ENCODE measurements at regions not wholly inside any gene's neighbourhood (a gene's known extent, or its start where the extent isn't known, plus 50 kb on each side); places are given as distances from the start of the nearest gene placed in this dataset.

- H3K36me3 ChIP-seq (ENCODE audit: control insufficient read depth in 1 of 2, insufficient read depth in 2 of 2, low read length in 2 of 2), result no peaks in the 10 kb centered on the region
- peaks cover 0 to 3% of the 10 kb centered on the region in 2 donors for H3K4me1 ChIP-seq (ENCODE audit: control insufficient read depth in 1 of 2, insufficient read depth in 2 of 2, low read length in 2 of 2)
- no peaks in the 10 kb centered on the region for H3K27me3 ChIP-seq (ENCODE audit: control insufficient read depth in 1 of 2, insufficient read depth in 2 of 2, low read length in 2 of 2)
- no peak overlapping the region for H3K27ac ChIP-seq (ENCODE audit: low read depth, low read length)
- no peaks in the 10 kb centered on the region for H3K9me3 ChIP-seq (ENCODE audit: control insufficient read depth in 1 of 2, low read length in 2 of 2)
- no peak overlapping the region for H3K4me3 ChIP-seq (ENCODE audit: low read depth in 1 of 2, low read length in 2 of 2)
- no peak overlapping the region for H3K9ac ChIP-seq (ENCODE audit: low read depth in 1 of 2, low read length in 2 of 2)
Measured at GRCh38 chr2:83470928-83471327, 988.2 kb downstream of the SUCLG1 start.

GRCh38 chr2:83464444-83464843 is 994.6 kb downstream of the SUCLG1 start:
- no peak overlapping the region for H3K27ac ChIP-seq (ENCODE audit: low read depth, low read length)
- H3K9me3 ChIP-seq (ENCODE audit: control insufficient read depth in 1 of 2, low read length in 2 of 2), result no peaks in the 10 kb centered on the region
- H3K9ac ChIP-seq (ENCODE audit: low read depth in 1 of 2, low read length in 2 of 2), result no peak overlapping the region
- no peaks in the 10 kb centered on the region for H3K27me3 ChIP-seq (ENCODE audit: control insufficient read depth in 1 of 2, insufficient read depth in 2 of 2, low read length in 2 of 2)
- H3K4me1 ChIP-seq (ENCODE audit: control insufficient read depth in 1 of 2, insufficient read depth in 2 of 2, low read length in 2 of 2), result no peaks in the 10 kb centered on the region
- H3K36me3 ChIP-seq (ENCODE audit: control insufficient read depth in 1 of 2, insufficient read depth in 2 of 2, low read length in 2 of 2), result no peaks in the 10 kb centered on the region
- H3K4me3 ChIP-seq (ENCODE audit: low read depth in 1 of 2, low read length in 2 of 2), result no peak overlapping the region

- Histone ChIP-seq H3K4me1 (ENCODE audit: control insufficient read depth in 1 of 2, insufficient read depth in 2 of 2, low read length in 2 of 2) (no peaks in the 10 kb centered on the region), H3K9ac (ENCODE audit: low read depth in 1 of 2, low read length in 2 of 2) (no peak overlapping the region), H3K4me3 (ENCODE audit: low read depth in 1 of 2, low read length in 2 of 2) (no peak overlapping the region), H3K9me3 (ENCODE audit: control insufficient read depth in 1 of 2, low read length in 2 of 2) (no peaks in the 10 kb centered on the region), H3K27ac (ENCODE audit: low read depth, low read length) (no peak overlapping the region), H3K36me3 (ENCODE audit: control insufficient read depth in 1 of 2, insufficient read depth in 2 of 2, low read length in 2 of 2) (no peaks in the 10 kb centered on the region), H3K27me3 (ENCODE audit: control insufficient read depth in 1 of 2, insufficient read depth in 2 of 2, low read length in 2 of 2) (no peaks in the 10 kb centered on the region)
Measured at GRCh38 chr2:83462881-83463280, 996.2 kb downstream of the SUCLG1 start.

- Histone ChIP-seq H3K4me1 (ENCODE audit: control insufficient read depth in 1 of 2, insufficient read depth in 2 of 2, low read length in 2 of 2) (no peaks in the 10 kb centered on the region), H3K36me3 (ENCODE audit: control insufficient read depth in 1 of 2, insufficient read depth in 2 of 2, low read length in 2 of 2) (no peaks in the 10 kb centered on the region), H3K9ac (ENCODE audit: low read depth in 1 of 2, low read length in 2 of 2) (no peak overlapping the region), H3K27ac (ENCODE audit: low read depth, low read length) (no peak overlapping the region), H3K4me3 (ENCODE audit: low read depth in 1 of 2, low read length in 2 of 2) (no peak overlapping the region), H3K9me3 (ENCODE audit: control insufficient read depth in 1 of 2, low read length in 2 of 2) (no peaks in the 10 kb centered on the region), H3K27me3 (ENCODE audit: control insufficient read depth in 1 of 2, insufficient read depth in 2 of 2, low read length in 2 of 2) (no peaks in the 10 kb centered on the region)
Measured at GRCh38 chr2:83461135-83461534, 997.9 kb downstream of the SUCLG1 start.

- Histone ChIP-seq H3K4me3 (ENCODE audit: low read depth in 1 of 2, low read length in 2 of 2) (no peak overlapping the region), H3K27me3 (ENCODE audit: control insufficient read depth in 1 of 2, insufficient read depth in 2 of 2, low read length in 2 of 2) (no peaks in the 10 kb centered on the region), H3K36me3 (ENCODE audit: control insufficient read depth in 1 of 2, insufficient read depth in 2 of 2, low read length in 2 of 2) (no peaks in the 10 kb centered on the region), H3K4me1 (ENCODE audit: control insufficient read depth in 1 of 2, insufficient read depth in 2 of 2, low read length in 2 of 2) (no peaks in the 10 kb centered on the region), H3K9me3 (ENCODE audit: control insufficient read depth in 1 of 2, low read length in 2 of 2) (no peaks in the 10 kb centered on the region), H3K27ac (ENCODE audit: low read depth, low read length) (no peak overlapping the region), H3K9ac (ENCODE audit: low read depth in 1 of 2, low read length in 2 of 2) (no peak overlapping the region)
Measured at GRCh38 chr2:83459456-83459855, 999.6 kb downstream of the SUCLG1 start.

GRCh38 chr2:83435989-83436388 is 1023.1 kb downstream of the SUCLG1 start:
- Histone ChIP-seq H3K4me3 (ENCODE audit: low read depth in 1 of 2, low read length in 2 of 2) (no peak overlapping the region), H3K4me1 (ENCODE audit: control insufficient read depth in 1 of 2, insufficient read depth in 2 of 2, low read length in 2 of 2) (no peaks in the 10 kb centered on the region), H3K27ac (ENCODE audit: low read depth, low read length) (no peak overlapping the region), H3K9ac (ENCODE audit: low read depth in 1 of 2, low read length in 2 of 2) (no peak overlapping the region), H3K36me3 (ENCODE audit: control insufficient read depth in 1 of 2, insufficient read depth in 2 of 2, low read length in 2 of 2) (no peaks in the 10 kb centered on the region), H3K27me3 (ENCODE audit: control insufficient read depth in 1 of 2, insufficient read depth in 2 of 2, low read length in 2 of 2) (no peaks in the 10 kb centered on the region), H3K9me3 (ENCODE audit: control insufficient read depth in 1 of 2, low read length in 2 of 2) (no peaks in the 10 kb centered on the region)

GRCh38 chr2:83420993-83421392 is 1038.1 kb downstream of the SUCLG1 start:
- H3K9ac ChIP-seq (ENCODE audit: low read depth in 1 of 2, low read length in 2 of 2), result no peak overlapping the region
- peaks cover 9 to 19% of the 10 kb centered on the region in 2 donors for H3K9me3 ChIP-seq (ENCODE audit: control insufficient read depth in 1 of 2, low read length in 2 of 2)
- H3K27ac ChIP-seq (ENCODE audit: low read depth, low read length), result no peak overlapping the region
- no peaks in the 10 kb centered on the region for H3K4me1 ChIP-seq (ENCODE audit: control insufficient read depth in 1 of 2, insufficient read depth in 2 of 2, low read length in 2 of 2)
- H3K4me3 ChIP-seq (ENCODE audit: low read depth in 1 of 2, low read length in 2 of 2), result no peak overlapping the region
- no peaks in the 10 kb centered on the region for H3K36me3 ChIP-seq (ENCODE audit: control insufficient read depth in 1 of 2, insufficient read depth in 2 of 2, low read length in 2 of 2)
- H3K27me3 ChIP-seq (ENCODE audit: control insufficient read depth in 1 of 2, insufficient read depth in 2 of 2, low read length in 2 of 2), result no peaks in the 10 kb centered on the region

GRCh38 chr2:83394134-83394904 is 1064.8 kb downstream of the SUCLG1 start:
- H3K4me1 ChIP-seq (ENCODE audit: control insufficient read depth in 1 of 2, insufficient read depth in 2 of 2, low read length in 2 of 2), result no peaks in the 10 kb centered on the region
- H3K36me3 ChIP-seq (ENCODE audit: control insufficient read depth in 1 of 2, insufficient read depth in 2 of 2, low read length in 2 of 2), result no peaks in the 10 kb centered on the region
- H3K9me3 ChIP-seq (ENCODE audit: control insufficient read depth in 1 of 2, low read length in 2 of 2), result no peaks in the 10 kb centered on the region
- no peaks in the 10 kb centered on the region for H3K27me3 ChIP-seq (ENCODE audit: control insufficient read depth in 1 of 2, insufficient read depth in 2 of 2, low read length in 2 of 2)
- H3K9ac ChIP-seq (ENCODE audit: low read depth in 1 of 2, low read length in 2 of 2), result no peak overlapping the region
- no peak overlapping the region for H3K4me3 ChIP-seq (ENCODE audit: low read depth in 1 of 2, low read length in 2 of 2)
- no peak overlapping the region for H3K27ac ChIP-seq (ENCODE audit: low read depth, low read length)

GRCh38 chr2:83388804-83389203 is 1070.3 kb downstream of the SUCLG1 start:
- Histone ChIP-seq H3K9ac (ENCODE audit: low read depth in 1 of 2, low read length in 2 of 2) (no peak overlapping the region), H3K4me1 (ENCODE audit: control insufficient read depth in 1 of 2, insufficient read depth in 2 of 2, low read length in 2 of 2) (no peaks in the 10 kb centered on the region), H3K4me3 (ENCODE audit: low read depth in 1 of 2, low read length in 2 of 2) (no peak overlapping the region), H3K27ac (ENCODE audit: low read depth, low read length) (no peak overlapping the region), H3K36me3 (ENCODE audit: control insufficient read depth in 1 of 2, insufficient read depth in 2 of 2, low read length in 2 of 2) (no peaks in the 10 kb centered on the region), H3K27me3 (ENCODE audit: control insufficient read depth in 1 of 2, insufficient read depth in 2 of 2, low read length in 2 of 2) (no peaks in the 10 kb centered on the region), H3K9me3 (ENCODE audit: control insufficient read depth in 1 of 2, low read length in 2 of 2) (no peaks in the 10 kb centered on the region)

- Histone ChIP-seq H3K4me1 (ENCODE audit: control insufficient read depth in 1 of 2, insufficient read depth in 2 of 2, low read length in 2 of 2) (no peaks in the 10 kb centered on the region), H3K27me3 (ENCODE audit: control insufficient read depth in 1 of 2, insufficient read depth in 2 of 2, low read length in 2 of 2) (no peaks in the 10 kb centered on the region), H3K9ac (ENCODE audit: low read depth in 1 of 2, low read length in 2 of 2) (no peak overlapping the region)
Measured at GRCh38 chr2:83386549-83386948, 1072.5 kb downstream of the SUCLG1 start.

More at GRCh38 chr2:83386549-83386948, 1072.5 kb downstream of the SUCLG1 start:
- Histone ChIP-seq H3K27ac (ENCODE audit: low read depth, low read length) (no peak overlapping the region), H3K4me3 (ENCODE audit: low read depth in 1 of 2, low read length in 2 of 2) (no peak overlapping the region), H3K9me3 (ENCODE audit: control insufficient read depth in 1 of 2, low read length in 2 of 2) (no peaks in the 10 kb centered on the region), H3K36me3 (ENCODE audit: control insufficient read depth in 1 of 2, insufficient read depth in 2 of 2, low read length in 2 of 2) (no peaks in the 10 kb centered on the region)

Measured in duodenal mucosa (tissue), 2 donors.